Neutrophil (primary cell): ENCODE measurements at regions not wholly inside any gene's neighbourhood (a gene's known extent, or its start where the extent isn't known, plus 50 kb on each side); places are given as distances from the start of the nearest gene placed in this dataset.

Experiments used
- H3K27ac ChIP-seq: fragments of 200-600 bp; sonication (generic); 2 replicates; pipeline ENCODE4 v1.5.1; 2016; ENCODE audit warnings: mild to moderate bottlenecking, moderate library complexity
- H3K27me3 ChIP-seq: fragments of 200-600 bp; sonication (generic); 2 replicates; pipeline ENCODE4 v1.6.0; 2016; ENCODE audit warnings: mild to moderate bottlenecking
- H3K36me3 ChIP-seq: fragments of 200-600 bp; sonication (generic); 2 replicates; pipeline ENCODE4 v1.5.1; 2017
- H3K4me1 ChIP-seq, 2 experiments: fragments of 200-600 bp in 1 of 2; sonication (generic) in 1 of 2; 1 replicate in 1 of 2; 2 replicates in 1 of 2; pipeline versions ENCODE4 v1.5.1 to v1.6.1; 2013 to 2016; ENCODE audit warnings: low read depth in 1 of 2, low read length in 1 of 2, mild to moderate bottlenecking in 1 of 2, moderate library complexity in 1 of 2; ENCODE audit not compliant: control insufficient read depth in 1 of 2, insufficient read depth in 1 of 2
- H3K4me3 ChIP-seq, 2 experiments: fragments of 200-600 bp in 1 of 2; sonication (generic) in 1 of 2; 1 replicate in 1 of 2; 2 replicates in 1 of 2; pipeline ENCODE4 v1.5.1; 2013 to 2016; ENCODE audit warnings: low read depth in 1 of 2, low read length in 1 of 2, mild to moderate bottlenecking in 1 of 2, moderate library complexity in 1 of 2
- H3K9me3 ChIP-seq: fragments of 200-600 bp; sonication (generic); 2 replicates; pipeline ENCODE4 v1.5.1; 2016
- TF ChIP-seq, protein P1 (sequence below): fragments of 200-600 bp; sonication (generic); IDR thresholded peaks from 2 replicates; pipeline ENCODE4 v1.5.1; 2016; ENCODE audit warnings: antibody characterized with exemption

DNA sequence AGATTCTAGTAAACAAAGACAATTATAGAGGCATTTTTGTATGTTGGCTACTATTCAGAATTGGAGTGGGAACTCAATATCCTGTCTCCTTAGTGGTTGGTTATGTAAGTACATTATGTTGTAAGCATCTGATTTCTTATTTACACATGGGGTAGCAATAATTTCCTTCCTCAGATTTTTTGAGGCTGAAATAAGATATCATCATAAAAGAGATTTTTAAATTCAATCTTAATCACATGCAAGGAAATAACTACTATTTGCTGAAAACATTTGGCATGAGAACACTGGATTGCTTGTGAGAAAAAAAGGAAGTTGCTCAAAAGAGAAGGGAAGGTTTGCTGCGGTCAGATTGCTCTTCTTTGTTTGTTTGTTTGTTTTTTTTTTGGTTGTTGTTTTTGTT lies 437.7 kb upstream of the HS3ST1 start:
- Histone ChIP-seq H3K4me1 (peaks cover 3 to 10% of the 10 kb centered on the region in 2 experiments), H3K9me3 (no peaks in the 10 kb centered on the region), H3K27me3 (peaks cover 67% of the 10 kb centered on the region), H3K4me3 (no peak overlapping the region), H3K27ac (no peak overlapping the region), H3K36me3 (no peaks in the 10 kb centered on the region)
- TF ChIP-seq, protein P1, sequence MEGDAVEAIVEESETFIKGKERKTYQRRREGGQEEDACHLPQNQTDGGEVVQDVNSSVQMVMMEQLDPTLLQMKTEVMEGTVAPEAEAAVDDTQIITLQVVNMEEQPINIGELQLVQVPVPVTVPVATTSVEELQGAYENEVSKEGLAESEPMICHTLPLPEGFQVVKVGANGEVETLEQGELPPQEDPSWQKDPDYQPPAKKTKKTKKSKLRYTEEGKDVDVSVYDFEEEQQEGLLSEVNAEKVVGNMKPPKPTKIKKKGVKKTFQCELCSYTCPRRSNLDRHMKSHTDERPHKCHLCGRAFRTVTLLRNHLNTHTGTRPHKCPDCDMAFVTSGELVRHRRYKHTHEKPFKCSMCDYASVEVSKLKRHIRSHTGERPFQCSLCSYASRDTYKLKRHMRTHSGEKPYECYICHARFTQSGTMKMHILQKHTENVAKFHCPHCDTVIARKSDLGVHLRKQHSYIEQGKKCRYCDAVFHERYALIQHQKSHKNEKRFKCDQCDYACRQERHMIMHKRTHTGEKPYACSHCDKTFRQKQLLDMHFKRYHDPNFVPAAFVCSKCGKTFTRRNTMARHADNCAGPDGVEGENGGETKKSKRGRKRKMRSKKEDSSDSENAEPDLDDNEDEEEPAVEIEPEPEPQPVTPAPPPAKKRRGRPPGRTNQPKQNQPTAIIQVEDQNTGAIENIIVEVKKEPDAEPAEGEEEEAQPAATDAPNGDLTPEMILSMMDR: no peak

- no peak overlapping the region for H3K4me3 ChIP-seq
- no peaks in the 10 kb centered on the region for H3K9me3 ChIP-seq
- no peaks in the 10 kb centered on the region for H3K36me3 ChIP-seq
- TF ChIP-seq, protein P1: no peak
- peaks cover 0 to 4% of the 10 kb centered on the region in 2 experiments for H3K4me1 ChIP-seq
- peaks cover 33% of the 10 kb centered on the region for H3K27me3 ChIP-seq
- H3K27ac ChIP-seq: no peak overlapping the region
Measured at GRCh38 chr4:11860996-11861395, 432.3 kb upstream of the HS3ST1 start.

- Histone ChIP-seq H3K4me1 (no peaks in the 10 kb centered on the region), H3K9me3 (no peaks in the 10 kb centered on the region), H3K4me3 (no peak overlapping the region), H3K36me3 (no peaks in the 10 kb centered on the region), H3K27ac (no peak overlapping the region), H3K27me3 (peaks cover 8% of the 10 kb centered on the region)
- TF ChIP-seq, protein P1: no peak
Measured at GRCh38 chr4:11857881-11858280, 429.2 kb upstream of the HS3ST1 start.

GRCh38 chr4:11847167-11847566 lies 418.5 kb upstream of the HS3ST1 start:
- no peak overlapping the region for H3K27ac ChIP-seq
- peaks cover 8 to 10% of the 10 kb centered on the region in 2 experiments for H3K4me1 ChIP-seq
- TF ChIP-seq, protein P1: no peak
- peaks cover 20% of the 10 kb centered on the region for H3K27me3 ChIP-seq
- no peak overlapping the region for H3K4me3 ChIP-seq
- H3K9me3 ChIP-seq: no peaks in the 10 kb centered on the region
- no peaks in the 10 kb centered on the region for H3K36me3 ChIP-seq

- TF ChIP-seq, protein P1: no peak
- peaks cover 12% of the 10 kb centered on the region for H3K27me3 ChIP-seq
- no peaks in the 10 kb centered on the region for H3K36me3 ChIP-seq
- no peak overlapping the region for H3K27ac ChIP-seq
- H3K9me3 ChIP-seq: no peaks in the 10 kb centered on the region
- peaks cover 8 to 10% of the 10 kb centered on the region in 2 experiments for H3K4me1 ChIP-seq
- no peak overlapping the region for H3K4me3 ChIP-seq
Measured at GRCh38 chr4:11843927-11844326, 415.2 kb upstream of the HS3ST1 start.

DNA sequence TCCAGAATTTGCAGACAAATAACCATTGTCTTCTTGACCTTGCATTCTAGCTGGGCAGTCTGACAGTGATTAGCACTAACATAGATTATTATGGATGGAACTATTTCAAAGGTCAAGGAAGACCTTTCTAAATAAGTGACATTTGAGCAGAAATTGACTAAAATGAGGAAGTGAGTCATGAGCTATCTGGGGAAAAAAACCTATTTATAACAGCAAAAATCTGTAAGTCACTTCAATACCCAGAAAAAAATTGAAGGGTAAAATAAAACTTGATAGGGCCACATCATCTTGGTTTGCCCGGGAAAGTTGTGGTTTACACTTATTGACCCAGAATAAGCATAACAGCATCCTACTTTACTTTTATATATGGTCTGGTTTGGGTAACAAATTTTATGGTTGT lies 414.6 kb upstream of the HS3ST1 start:
- Histone ChIP-seq H3K9me3 (no peaks in the 10 kb centered on the region), H3K27ac (no peak overlapping the region), H3K27me3 (peaks cover 12% of the 10 kb centered on the region), H3K4me1 (peaks cover 8 to 10% of the 10 kb centered on the region in 2 experiments), H3K36me3 (no peaks in the 10 kb centered on the region), H3K4me3 (no peak overlapping the region)
- TF ChIP-seq, protein P1: no peak
